Right atrium auricular region (tissue), 2 donors: ENCODE measurements at regions not wholly inside any gene's neighbourhood (a gene's known extent, or its start where the extent isn't known, plus 50 kb on each side); places are given as distances from the start of the nearest gene placed in this dataset.

Experiments
- DNase-seq: peaks from one replicate; pipeline ENCODE4 v3.0.0-alpha.2; 2019; ENCODE audit warnings: low spot score
- H3K27ac ChIP-seq, 2 donors: fragments of 200-600 bp; sonication (generic); 1 replicate in 1 of 2; 2 replicates in 1 of 2; pipeline ENCODE4 v1.5.1; 2016 to 2019
- H3K27me3 ChIP-seq, 2 donors: fragments of 200-600 bp; sonication (generic); one replicate each; pipeline versions ENCODE4 v1.5.1 to v1.6.0; 2017 to 2019
- H3K36me3 ChIP-seq: fragments of 200-600 bp; sonication (generic); one replicate; pipeline ENCODE4 v1.5.1; 2016
- H3K4me1 ChIP-seq, 2 donors: fragments of 200-600 bp; sonication (generic); one replicate each; pipeline versions ENCODE4 v1.5.1 to v1.6.0; 2017 to 2019
- H3K4me3 ChIP-seq, 2 donors: fragments of 200-600 bp; sonication (generic); 1 replicate in 1 of 2; 2 replicates in 1 of 2; pipeline ENCODE4 v1.5.1; 2017 to 2019; ENCODE audit warnings: mild to moderate bottlenecking in 1 of 2, moderate library complexity in 1 of 2
- H3K9me3 ChIP-seq, 2 donors: fragments of 200-600 bp; sonication (generic); one replicate each; pipeline ENCODE4 v1.5.1; 2019
- TF ChIP-seq, protein P1 (sequence below), 2 donors: fragments of 200-600 bp; sonication (generic); IDR thresholded peaks; one replicate each; pipeline ENCODE4 v1.5.1; 2019; ENCODE audit warnings: antibody characterized with exemption in 2 of 2

DNA sequence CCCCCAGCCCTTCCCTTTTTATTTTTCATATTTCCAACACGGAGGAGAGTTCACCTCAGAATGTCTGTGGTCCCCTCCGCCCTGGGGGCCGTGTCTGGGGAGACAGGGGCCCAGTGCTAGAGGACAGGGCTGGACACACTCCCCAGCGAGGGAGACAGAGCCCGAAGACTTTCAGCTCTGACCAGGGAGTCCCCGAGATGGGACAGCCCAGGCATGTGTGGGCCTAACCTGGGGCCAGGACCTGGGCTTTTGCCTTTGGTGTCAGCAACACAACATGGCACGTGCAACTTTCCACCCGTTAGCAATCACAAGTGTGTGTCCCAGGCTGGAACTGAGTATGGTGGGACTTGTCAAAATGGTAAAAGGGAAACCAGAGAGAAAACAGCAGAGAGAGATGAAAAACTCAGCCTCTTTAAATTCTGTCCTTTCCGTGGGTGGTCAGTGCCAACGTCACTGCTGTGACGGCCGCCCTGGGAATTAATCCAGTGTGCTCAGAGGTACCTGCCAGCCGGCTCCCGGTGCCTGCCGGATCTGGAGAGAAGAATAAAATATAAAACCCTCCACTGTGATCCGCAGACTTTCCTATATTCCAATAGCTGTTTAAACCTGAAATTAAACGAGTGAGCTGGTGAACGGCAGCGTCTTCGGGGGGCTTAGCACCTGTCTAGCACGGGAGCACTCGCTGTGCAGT lies 245.8 kb downstream of the EIPR1 start:
- TF ChIP-seq, protein P1, sequence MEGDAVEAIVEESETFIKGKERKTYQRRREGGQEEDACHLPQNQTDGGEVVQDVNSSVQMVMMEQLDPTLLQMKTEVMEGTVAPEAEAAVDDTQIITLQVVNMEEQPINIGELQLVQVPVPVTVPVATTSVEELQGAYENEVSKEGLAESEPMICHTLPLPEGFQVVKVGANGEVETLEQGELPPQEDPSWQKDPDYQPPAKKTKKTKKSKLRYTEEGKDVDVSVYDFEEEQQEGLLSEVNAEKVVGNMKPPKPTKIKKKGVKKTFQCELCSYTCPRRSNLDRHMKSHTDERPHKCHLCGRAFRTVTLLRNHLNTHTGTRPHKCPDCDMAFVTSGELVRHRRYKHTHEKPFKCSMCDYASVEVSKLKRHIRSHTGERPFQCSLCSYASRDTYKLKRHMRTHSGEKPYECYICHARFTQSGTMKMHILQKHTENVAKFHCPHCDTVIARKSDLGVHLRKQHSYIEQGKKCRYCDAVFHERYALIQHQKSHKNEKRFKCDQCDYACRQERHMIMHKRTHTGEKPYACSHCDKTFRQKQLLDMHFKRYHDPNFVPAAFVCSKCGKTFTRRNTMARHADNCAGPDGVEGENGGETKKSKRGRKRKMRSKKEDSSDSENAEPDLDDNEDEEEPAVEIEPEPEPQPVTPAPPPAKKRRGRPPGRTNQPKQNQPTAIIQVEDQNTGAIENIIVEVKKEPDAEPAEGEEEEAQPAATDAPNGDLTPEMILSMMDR (IDR thresholded peaks at IDR 0.05) = no peak
- no peak for DNase-seq
- Histone ChIP-seq H3K9me3 (no peaks in the 10 kb centered on the region), H3K4me1 (peaks cover 0 to 12% of the 10 kb centered on the region in 2 donors), H3K27me3 (no peaks in the 10 kb centered on the region), H3K4me3 (no peak overlapping the region), H3K27ac (no peak overlapping the region), H3K36me3 (no peaks in the 10 kb centered on the region)

DNA sequence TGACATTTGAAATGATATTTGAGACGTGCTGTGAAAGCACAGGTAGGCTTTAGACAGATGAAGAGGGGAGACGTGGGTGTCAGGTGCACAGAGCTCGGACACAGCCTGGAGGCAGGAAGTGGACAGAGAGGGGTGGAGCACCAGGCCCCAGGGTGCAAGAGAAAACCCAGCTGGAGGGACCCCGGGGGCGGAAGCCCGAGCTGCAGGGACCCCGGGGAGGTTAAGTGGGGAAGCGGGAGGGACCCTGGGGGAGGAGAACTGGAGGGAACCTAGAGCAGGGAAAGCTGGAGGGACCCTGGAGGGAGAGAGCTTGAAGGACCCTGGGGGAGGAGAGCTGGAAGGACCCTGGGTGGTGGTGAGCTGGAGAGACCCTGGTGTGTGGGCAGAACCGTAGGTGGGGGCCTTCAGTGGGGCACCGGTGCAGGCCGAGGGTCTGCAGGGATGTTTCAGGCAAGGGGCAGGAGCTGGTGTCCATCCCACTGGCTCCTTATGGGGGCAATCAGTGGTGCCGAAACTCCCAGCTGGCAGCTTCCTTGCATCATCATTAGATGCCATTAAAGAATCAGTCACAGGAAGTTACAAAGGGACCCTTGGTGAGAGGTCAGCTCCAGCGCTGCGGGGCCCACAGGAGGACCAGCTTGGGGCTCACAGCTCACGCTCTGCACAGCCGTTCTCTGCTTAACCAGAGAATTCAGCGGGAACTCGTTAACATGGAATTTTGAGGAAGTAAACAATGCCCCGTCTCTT lies 246.6 kb downstream of the EIPR1 start:
- no peaks in the 10 kb centered on the region for H3K9me3 ChIP-seq
- no peak overlapping the region for H3K4me3 ChIP-seq
- TF ChIP-seq, protein P1 (IDR thresholded peaks at IDR 0.05) = no peak
- H3K36me3 ChIP-seq = no peaks in the 10 kb centered on the region
- H3K27me3 ChIP-seq = no peaks in the 10 kb centered on the region
- no peak for DNase-seq
- H3K27ac ChIP-seq = no peak overlapping the region
- peaks cover 0 to 12% of the 10 kb centered on the region in 2 donors for H3K4me1 ChIP-seq

DNA sequence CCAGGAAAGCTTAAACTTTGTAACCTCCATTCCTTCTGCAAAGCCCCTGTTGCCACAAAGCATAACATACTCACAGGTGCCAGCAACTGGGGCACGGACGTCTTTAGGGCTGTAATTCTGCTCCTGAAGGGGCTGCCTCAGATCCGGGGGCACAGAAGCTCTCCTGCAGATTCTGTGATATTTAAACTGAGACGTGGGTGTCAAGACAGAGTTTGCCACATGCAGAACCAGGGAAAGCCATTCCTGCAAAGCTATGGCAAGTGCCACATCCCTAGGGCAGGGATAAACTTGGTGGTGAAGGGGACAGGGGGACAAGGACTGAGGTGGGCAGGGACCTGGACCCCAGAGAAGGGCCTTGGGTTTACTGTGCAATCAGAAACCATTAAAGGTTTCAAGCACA lies 247.2 kb downstream of the EIPR1 start:
- Histone ChIP-seq H3K9me3 (no peaks in the 10 kb centered on the region), H3K27me3 (no peaks in the 10 kb centered on the region), H3K4me3 (no peak overlapping the region), H3K4me1 (peaks cover 0 to 12% of the 10 kb centered on the region in 2 donors), H3K36me3 (no peaks in the 10 kb centered on the region), H3K27ac (no peak overlapping the region)
- DNase-seq = no peak
- TF ChIP-seq, protein P1 (IDR thresholded peaks at IDR 0.05) = no peak

DNA sequence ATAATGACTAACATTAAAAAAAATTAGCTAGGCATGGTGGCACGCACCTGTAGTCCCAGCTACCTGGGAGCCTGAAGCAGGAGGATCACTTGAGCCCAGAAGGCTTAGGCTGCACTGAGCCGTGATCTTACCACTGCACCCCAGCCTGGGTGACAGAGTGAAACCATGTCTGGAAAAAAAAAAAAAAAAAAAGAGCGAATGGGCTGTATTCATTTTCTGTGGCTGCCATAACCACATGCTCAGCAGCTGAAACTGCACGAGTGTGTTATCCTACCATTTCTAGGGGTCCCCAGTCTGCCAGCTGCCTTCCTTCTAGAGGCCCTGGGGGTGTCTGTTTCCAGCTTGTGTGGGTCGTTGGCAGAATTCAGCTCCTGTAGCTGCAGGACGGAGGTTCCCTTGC lies 247.8 kb downstream of the EIPR1 start:
- TF ChIP-seq, protein P1 (IDR thresholded peaks at IDR 0.05) = no peak
- H3K4me1 ChIP-seq = peaks cover 0 to 12% of the 10 kb centered on the region in 2 donors
- no peak overlapping the region for H3K4me3 ChIP-seq
- H3K27ac ChIP-seq = no peak overlapping the region
- DNase-seq = no peak
- no peaks in the 10 kb centered on the region for H3K9me3 ChIP-seq
- H3K27me3 ChIP-seq = no peaks in the 10 kb centered on the region
- no peaks in the 10 kb centered on the region for H3K36me3 ChIP-seq

DNA sequence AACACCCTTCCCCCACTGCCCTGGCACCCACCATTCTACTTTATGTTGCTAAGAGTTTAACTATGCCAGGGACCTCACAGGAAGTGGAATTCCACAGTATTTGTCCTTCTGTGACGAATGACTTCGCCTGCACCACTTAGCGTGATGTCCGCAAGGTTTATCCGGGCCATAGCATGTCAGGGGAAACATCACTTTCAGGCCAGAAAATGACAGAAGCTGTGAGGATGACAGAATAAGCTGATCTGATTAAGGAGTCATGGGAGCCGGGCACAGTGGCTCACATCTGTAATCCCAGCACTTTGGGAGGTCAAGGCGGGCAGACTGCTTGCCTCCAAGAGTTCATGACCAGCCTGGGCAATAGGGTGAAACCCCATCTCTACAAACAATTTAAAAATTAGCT lies 248.8 kb downstream of the EIPR1 start:
- no peaks in the 10 kb centered on the region for H3K27me3 ChIP-seq
- H3K4me3 ChIP-seq = no peak overlapping the region
- H3K27ac ChIP-seq = no peak overlapping the region
- H3K9me3 ChIP-seq = no peaks in the 10 kb centered on the region
- H3K4me1 ChIP-seq = peaks cover 0 to 12% of the 10 kb centered on the region in 2 donors
- TF ChIP-seq, protein P1 (IDR thresholded peaks at IDR 0.05) = no peak
- no peaks in the 10 kb centered on the region for H3K36me3 ChIP-seq
- DNase-seq = no peak
